Suppressor macrophage treated with lipopolysaccharide for 1 hour (primary cell): ENCODE measurements at regions not wholly inside any gene's neighbourhood (a gene's known extent, or its start where the extent isn't known, plus 50 kb on each side); places are given as distances from the start of the nearest gene placed in this dataset.
"Not testable (repeated sequence)": the region's sequence is repeated elsewhere in the genome, so short reads cannot be mapped to it uniquely, and the experiment has no call there.

Source experiments
- DNase-seq, 3 donors: peaks; one replicate each; pipeline ENCODE4 v3.0.0-alpha.2; 2020 to 2022

DNA sequence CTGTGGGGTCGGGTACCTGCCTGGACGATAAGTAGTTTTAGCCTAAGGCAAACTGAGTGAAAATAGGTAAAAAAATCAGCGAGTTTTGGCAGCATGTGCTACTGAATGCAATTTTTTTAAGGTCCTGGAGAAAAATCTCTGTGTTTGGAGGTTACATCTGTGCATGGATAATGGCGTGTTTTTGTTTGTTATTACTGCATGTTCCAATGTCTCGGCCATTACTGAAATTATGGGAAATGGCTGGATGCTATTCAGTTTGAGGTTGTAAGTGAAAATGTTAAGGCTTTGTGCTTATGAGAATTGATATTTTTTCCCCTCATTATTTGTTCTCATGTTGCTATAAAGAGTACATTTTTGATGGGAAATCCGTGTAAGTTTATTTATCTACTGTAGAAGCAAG, 441.7 kb downstream of the PRDM2 start:
- no peak for DNase-seq

GRCh38 chr1:14142397-14143100, 442.6 kb downstream of the PRDM2 start:
- no peak for DNase-seq

DNA sequence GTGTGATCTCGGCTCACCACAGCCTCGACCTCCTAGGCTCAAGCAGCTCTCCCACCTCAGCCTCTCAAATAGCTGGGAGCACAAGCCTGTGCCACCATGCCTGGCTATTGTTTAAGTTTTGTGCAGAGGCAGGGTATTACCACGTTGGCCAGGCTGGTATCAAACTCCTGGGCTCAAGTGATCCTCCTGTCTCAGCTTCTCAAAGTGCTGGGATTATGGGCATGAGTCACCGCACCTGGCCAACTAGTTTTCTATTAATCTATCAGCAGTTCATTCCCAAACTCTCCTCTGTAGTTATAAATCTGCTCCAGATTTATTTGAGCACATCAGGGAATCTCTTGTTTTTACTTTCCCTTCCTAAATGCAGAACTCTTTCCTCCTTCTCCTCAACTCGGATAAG, 443.8 kb downstream of the PRDM2 start:
- no peak for DNase-seq

- no peak for DNase-seq
Measured at GRCh38 chr1:14148526-14148925, 448.5 kb downstream of the PRDM2 start.

GRCh38 chr1:14149431-14149830, 449.1 kb upstream of the KAZN start:
- no peak for DNase-seq

DNA sequence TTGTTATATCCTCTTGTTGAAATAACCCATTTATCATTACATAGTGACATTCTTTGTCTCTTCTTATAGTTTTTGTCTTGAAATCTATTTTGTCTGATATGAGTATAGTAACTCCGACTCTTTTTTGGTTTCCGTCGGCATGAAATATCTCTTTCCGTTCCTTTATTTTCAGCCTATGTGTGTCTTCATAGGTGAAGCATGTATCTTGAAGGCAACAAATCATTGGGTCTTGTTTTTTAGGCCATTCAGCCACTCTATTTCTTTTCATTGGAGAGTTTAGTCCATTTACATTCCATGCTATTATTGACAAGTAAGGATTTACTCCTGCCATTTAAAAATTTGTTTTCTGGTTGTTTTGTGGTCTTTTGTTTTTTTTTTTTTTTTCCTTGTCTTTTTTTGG, 441.9 kb upstream of the KAZN start:
- DNase-seq: no peak

DNA sequence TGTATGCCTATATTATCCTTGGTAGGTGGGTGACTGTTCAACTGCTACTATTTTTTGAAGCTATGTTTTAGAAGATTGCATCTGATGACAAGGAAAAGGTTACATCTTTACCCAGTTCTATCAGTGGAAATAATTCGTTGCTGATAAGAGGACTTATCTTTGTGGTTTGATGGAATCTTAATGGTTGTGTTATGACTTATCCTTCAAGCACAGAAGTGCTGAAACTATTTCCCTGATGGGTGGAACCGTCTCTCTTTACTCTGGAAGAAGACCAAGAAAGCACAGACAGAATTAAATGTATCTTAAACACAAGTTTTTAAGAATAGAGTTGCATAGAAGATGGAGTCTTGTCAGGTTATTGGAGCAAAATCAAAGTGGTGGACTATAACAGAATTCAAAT, 437.7 kb upstream of the KAZN start:
- DNase-seq: no peak

DNA sequence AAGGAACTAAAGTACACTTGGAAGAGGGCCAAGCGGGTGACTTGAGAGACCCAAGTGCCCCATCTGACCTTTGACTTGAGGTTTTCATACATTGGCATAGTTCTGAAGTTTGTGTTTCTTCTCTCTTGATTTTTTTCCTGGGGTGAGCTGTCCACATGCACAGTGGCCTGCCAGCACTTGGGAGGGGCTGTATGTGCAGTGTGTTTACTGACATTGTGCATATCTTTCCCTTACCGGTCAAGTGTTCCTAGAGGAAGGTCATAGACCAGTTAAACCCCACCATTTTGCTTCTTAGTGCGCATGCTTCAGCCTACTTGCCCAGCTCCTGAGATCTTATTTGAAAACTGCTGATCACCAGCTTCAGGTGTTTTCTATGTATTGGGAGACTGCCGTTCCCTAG, 435.2 kb upstream of the KAZN start:
- no peak for DNase-seq

GRCh38 chr1:14165371-14165801, 433.1 kb upstream of the KAZN start:
- no peak for DNase-seq

GRCh38 chr1:14167884-14168283, 430.6 kb upstream of the KAZN start:
- DNase-seq: no peak

GRCh38 chr1:14168326-14169063, 430.0 kb upstream of the KAZN start:
- no peak for DNase-seq

GRCh38 chr1:14173598-14173997, 424.9 kb upstream of the KAZN start:
- no peak for DNase-seq

DNA sequence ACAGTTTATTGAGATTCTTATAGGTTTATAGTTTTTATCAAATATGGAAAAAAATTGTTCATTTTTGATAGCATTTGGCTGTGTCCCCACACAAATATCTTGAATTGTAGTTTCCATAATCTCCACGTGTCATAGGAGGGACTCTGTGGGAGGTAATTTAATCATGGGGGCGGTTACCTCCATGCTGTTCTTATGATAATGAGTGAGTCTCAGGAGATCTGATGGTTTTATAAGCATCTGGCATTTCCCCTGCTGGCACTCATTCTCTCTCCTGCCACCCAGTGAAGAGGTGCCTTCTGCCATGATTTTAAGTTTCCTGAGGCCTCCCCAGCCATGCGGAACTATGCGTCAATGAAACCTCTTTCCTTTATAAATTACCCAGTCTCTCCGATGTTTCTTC, 420.6 kb upstream of the KAZN start:
- DNase-seq: not testable (repeated sequence)

DNA sequence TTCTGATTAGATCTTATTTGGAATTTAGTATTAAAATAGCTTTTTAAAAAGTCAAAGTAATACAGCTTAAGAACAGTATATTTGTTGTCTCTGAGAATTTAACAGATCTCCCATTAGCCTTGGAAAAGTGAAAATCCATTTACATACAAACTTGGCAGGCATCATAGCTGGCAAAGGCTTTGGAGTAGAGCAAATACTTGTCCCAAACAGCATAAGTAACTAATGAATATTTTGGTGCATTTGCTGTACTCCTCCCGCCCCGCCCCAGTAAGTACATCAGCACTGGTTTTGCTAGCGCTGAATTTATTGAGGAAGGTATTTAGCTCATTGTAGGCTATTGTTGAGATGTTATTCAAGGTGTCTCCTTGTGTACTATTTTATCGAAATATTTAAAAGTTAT, 417.7 kb upstream of the KAZN start:
- DNase-seq: no peak

DNA sequence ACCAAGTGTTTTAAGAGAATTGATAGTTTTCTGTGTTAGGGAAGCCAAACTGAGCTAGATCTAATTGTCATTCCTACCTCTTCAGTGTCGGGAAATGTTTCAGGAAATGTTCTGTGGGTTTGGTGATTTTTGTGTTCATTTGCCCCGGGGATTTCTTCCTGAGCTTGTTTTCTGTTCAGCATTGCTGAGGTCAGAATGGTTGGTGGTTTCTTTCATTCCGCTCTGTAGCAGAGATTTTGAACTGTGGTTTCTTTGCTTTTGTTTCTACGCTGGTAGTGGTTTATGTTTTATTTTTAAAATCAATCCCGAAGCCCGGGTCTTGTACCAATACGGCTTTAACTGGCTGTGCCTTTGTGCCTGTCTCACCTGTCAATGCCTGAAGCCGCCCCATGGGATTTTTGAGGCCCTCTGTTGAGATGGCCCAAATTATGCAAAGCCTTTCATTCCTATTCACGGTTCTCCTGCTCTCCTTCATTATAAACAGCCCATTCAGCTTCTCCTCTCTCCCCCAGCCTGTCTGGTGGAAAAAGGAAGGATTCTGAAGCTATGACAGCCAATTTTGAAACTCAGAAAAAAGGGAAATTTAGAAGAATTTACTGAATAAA, 417.2 kb upstream of the KAZN start:
- DNase-seq: no peak

GRCh38 chr1:14182856-14183255, 415.6 kb upstream of the KAZN start:
- no peak for DNase-seq

DNA sequence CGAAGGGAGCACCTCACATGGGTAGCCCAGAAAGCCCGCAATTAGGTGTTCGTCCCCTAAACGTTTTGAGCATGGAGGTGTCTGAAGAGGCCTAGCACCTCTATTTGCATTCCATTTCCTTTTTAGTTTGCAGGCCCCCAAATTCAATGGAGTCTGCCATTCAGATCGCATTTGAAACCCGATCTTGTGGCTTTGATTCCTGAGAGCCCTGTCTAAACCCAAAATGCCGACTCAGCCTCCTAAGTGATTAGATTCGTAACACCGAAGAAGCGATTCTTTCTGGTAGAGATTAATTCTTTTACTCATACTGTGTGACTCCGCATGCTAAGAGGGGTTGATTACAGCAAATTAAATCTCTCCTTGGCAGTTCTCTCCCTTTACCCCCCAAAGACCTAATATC, 415.2 kb upstream of the KAZN start:
- no peak for DNase-seq

- no peak for DNase-seq
Measured at GRCh38 chr1:14184454-14184853, 414.0 kb upstream of the KAZN start.

GRCh38 chr1:14189381-14189780, 409.1 kb upstream of the KAZN start:
- DNase-seq: no peak

GRCh38 chr1:14190508-14190907, 408.0 kb upstream of the KAZN start:
- DNase-seq: no peak

GRCh38 chr1:14194511-14194910, 404.0 kb upstream of the KAZN start:
- no peak for DNase-seq

DNA sequence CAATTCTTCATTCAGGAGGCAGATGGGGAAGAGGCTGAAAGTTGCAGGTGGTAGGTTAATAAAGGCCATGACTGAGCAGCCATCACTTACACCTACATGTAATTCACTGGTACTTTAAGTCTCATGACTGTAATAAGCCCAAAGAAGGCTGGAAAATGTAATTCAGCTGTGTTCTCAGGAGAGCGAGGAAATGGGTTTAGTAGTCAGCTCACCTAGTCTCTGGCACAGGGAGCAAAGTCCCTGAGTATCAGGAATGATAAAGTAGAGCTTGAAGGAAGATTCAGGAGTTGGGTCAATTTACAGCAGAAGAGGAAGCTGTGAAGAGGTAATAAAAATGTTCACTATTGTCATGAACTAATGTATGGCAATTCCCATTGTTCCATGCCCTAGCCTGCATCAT, 393.4 kb upstream of the KAZN start:
- DNase-seq: no peak

DNA sequence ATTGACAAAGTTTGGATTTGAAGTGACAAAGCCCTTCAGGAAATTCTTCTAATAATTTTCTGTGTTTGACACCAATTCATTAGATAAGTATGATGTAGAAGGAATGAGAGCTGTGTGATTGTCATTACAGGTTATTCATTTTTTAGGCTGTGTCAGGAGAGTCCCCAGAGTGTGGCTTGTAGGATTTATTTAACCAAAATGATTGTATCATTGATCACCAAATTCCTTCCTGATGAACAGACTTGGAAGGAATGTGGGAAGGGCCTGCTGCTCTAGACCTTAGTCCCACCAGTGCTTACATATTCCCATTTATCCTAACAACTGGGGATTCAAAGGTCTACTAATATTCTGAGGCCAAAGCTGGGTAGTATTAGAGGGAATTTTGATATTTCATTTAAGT, 383.3 kb upstream of the KAZN start:
- no peak for DNase-seq

DNA sequence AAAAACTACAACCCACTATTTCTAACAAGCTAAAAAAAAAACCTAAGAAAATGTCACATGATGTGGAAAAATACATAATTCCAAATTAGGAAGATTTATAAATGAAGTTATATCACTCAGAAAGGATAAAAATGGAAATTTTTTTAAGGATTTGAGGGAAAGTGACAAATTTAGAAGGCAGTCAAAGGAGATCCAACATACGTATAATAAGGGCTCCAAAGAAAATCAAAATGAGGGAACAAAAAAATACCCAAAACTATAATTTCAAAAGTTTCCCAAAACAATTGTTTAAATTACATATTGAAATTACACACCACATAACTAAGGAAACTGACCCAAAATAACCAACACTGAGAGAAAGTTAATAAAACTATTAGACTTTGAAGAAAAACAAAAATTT, 381.1 kb upstream of the KAZN start:
- DNase-seq: no peak
